GM23248 (cell line): ENCODE measurements at regions not wholly inside any gene's neighbourhood (a gene's known extent, or its start where the extent isn't known, plus 50 kb on each side); places are given as distances from the start of the nearest gene placed in this dataset.

Source experiments
- EZH2 ChIP-seq: fragments of 200-600 bp; sonication (generic); IDR thresholded peaks from 2 replicates; pipeline ENCODE4 v1.6.1; 2018; ENCODE audit warnings: antibody characterized with exemption, mild to moderate bottlenecking; ENCODE audit not compliant: insufficient read depth, poor library complexity, severe bottlenecking
- EZH2phosphoT487 ChIP-seq: fragments of 200-600 bp; sonication (generic); IDR thresholded peaks from 2 replicates; pipeline ENCODE4 v1.6.1; 2018; ENCODE audit warnings: antibody characterized with exemption, moderate library complexity, mild to moderate bottlenecking, low read depth; ENCODE audit not compliant: insufficient read depth

GRCh38 chr9:88034964-88035363, 60.6 kb upstream of the CDK20 start:
- no peak for TF ChIP-seq EZH2phosphoT487
- no peak for TF ChIP-seq EZH2
